Activated CD8-positive, alpha-beta memory T cell treated with anti-CD3 and anti-CD28 coated beads for 4 hours (primary cell): ENCODE measurements at regions not wholly inside any gene's neighbourhood (a gene's known extent, or its start where the extent isn't known, plus 50 kb on each side); places are given as distances from the start of the nearest gene placed in this dataset.

Experiments
- DNase-seq, 2 donors: peaks; one replicate each; pipeline ENCODE4 v3.0.0-alpha.2; 2020; ENCODE audit warnings: low read depth in 2 of 2

GRCh38 chr20:60244373-60245146, 286.3 kb downstream of the CDH26 start:
- DNase-seq = no peak

GRCh38 chr20:60246751-60247150, 288.5 kb downstream of the CDH26 start:
- DNase-seq = no peak

DNA sequence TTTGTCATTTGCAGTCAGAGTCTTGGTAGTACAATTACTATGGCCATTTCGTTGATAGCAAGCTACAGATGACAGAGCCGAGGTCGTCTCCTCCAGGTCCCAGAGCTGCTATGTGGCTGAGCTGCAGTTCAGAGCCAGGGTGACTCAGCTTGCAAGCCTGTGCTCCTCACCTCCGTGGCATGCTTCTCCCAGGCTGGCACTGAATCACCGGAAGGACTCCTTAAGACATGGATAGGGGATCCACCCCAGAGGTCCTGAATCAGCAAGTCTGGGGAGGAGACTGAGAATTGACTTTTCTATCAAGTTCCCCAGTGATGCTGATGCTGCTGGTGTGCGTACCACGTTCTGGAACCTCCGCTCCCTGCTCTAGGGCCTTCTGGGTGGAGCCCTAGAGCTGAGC, 291.2 kb downstream of the CDH26 start:
- no peak for DNase-seq

DNA sequence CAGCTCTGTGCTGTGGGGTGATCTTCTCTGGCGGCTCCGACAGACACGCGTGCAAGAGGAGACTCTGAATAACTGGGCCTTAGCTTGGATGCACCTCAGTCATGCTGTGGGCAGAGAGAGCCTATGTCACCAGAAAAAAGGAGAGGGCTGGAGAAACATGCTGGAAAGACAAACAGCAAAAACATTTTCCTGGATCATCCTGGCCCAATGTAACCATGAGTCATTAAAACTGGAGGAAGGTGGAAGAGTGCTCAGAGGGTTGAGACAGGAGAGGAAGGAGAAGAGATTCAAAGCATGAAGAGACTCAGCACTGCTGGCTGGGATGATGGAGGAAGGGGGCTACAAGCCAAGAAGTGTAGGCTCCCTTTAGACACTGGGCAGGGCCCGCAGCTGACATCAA, 292.0 kb downstream of the CDH26 start:
- no peak for DNase-seq

GRCh38 chr20:60252866-60253265, 294.6 kb downstream of the CDH26 start:
- no peak for DNase-seq

DNA sequence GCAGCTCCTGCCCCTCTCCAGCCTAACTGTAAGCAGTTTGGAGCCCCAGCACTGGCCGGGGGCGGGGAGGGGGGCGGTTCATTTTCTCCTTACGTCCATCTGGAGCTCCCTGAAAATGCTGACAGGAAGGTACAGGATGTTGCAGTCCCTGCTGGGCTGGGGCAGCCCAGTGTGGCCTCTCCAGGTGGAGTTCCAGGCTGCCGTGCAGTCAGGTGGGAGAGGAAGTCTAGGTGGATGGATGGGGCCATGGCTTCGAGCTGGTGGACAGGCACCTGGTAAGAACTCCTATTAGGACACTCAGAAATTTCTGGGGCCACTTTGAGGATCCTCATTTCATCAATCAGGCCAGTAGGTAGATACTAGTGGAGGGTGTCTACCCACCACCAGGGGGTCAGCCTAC, 295.2 kb downstream of the CDH26 start:
- DNase-seq = no peak

DNA sequence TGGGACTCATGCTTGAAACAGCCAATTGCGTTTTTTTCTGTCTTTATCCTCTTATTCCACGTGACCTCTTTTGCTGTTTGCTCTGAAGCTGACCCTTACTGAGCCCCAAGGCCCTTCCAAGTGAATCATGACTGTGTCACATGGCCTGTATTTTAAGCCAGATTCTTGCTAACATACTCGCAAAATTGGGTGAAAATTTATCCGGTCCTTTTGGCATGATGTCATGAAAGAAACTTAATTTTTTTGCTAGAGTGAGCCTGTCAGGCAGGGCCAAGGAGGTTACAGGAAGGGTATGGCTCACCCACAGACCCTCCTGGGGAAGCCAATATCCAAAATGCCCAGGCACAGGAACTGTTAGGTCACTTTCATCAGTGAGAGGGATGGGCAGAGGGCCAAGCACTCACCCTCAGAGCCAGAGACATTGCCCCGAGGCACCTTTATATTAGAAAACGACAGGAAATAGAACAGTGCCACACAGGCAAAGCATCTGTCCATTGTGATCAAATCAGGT, 296.7 kb downstream of the CDH26 start:
- DNase-seq = no peak

DNA sequence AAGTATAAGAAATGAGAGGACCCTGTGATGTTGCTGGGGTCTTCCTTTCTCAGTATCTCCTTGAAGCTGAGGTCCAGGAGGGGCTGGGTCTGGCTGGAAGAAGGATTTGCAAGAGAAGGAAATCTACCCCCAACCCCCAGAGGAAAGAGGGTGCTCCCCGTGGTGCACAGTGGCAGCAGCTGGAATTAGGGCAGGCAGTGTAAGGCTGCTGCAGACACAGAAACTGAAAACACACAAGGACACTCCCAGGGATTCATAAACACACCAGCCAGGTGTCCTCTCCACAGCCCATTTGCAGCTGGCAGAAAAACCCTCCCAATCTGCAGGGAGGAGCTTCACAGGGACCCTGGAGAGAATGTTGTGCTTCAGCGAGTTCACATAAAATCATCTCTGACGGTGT, 297.2 kb downstream of the CDH26 start:
- no peak for DNase-seq

- DNase-seq = no peak
These were observed 297.6 kb downstream of the CDH26 start for GRCh38 chr20:60255866-60256265.

- no peak for DNase-seq
These were observed 298.6 kb downstream of the CDH26 start for GRCh38 chr20:60256811-60257210.

GRCh38 chr20:60257671-60258070, 299.4 kb downstream of the CDH26 start:
- no peak for DNase-seq

DNA sequence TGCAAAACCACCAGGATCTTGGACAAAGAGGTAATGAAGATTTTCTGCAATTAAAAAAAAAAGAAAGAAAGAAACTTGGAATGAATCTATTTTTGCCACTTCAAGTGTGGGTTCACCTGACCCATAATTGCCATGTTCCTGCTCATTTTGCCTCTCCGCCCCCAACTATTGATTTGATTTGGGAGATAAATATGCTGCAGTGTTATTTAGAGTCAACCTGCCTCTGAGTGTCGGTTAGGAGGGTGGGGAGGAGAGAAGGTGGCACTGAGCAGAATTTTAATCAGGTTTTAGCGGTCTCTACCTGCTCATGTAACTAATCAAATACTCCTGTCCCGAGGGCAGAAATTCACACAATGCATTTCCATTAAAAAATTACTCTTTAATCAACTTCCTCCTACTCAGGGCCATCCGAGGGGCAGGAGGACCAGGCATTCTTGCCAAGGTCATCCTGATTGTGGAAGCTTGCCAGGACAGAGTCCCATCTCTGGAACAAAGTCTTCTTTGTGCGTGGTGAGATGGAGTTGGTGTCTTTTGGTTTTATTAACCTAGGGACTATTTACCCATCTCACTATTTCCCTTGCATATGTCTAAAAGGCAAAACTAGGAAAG, 300.1 kb downstream of the CDH26 start:
- no peak for DNase-seq

DNA sequence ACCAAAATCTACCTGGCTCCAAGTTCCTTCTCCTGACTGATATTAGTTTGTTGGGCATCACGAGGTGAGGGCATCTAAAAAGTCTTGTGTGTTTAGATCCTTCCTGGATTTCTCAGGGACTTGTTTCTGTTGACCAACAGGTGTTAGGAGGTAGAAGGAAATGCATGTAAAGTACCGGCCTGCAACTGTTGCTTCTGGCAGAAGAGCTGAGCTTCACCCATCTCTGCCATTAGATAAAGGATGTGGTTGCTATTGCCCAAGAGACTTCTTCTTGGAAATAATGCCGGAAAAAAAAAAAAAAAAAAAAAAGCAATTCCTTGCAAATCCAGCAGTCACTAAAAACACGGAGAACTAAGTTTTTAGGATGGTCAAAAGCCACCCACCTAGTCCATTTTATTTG, 303.1 kb downstream of the CDH26 start:
- no peak for DNase-seq

DNA sequence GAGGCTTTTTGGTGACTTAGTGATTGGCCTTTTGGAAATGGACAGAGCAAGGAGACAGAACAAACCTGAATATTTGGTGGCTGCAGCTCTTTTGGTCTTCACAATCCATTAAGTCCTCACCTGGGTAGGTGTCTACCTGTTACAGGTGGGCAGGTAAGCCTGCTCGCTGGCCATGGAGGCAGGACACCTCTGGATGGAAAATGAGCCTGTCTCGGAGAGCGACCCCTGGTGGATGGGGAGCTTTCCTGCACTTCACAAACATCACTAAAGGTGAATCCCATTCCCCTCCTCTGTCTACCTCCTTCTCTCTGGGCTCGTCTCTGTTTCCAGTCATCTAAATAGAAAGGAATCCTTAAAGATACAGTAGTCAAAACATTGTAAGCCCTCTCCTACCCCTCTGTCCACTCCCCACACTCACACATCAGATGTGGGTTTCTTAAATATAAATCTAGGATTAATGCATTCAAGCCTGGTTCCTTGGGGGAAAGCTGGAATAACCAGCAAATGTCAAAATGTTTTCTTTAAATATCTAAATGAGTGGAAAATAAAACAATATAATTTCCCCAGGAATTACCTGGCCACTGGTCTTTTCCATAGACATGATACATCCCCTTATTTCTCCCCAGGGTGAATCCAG, 304.9 kb downstream of the CDH26 start:
- peak; percentile 13 to 14 for DNase-seq

- DNase-seq = no peak
These were observed 305.8 kb downstream of the CDH26 start for GRCh38 chr20:60263725-60264709.

GRCh38 chr20:60266177-60266823, 308.1 kb downstream of the CDH26 start:
- DNase-seq = no peak

GRCh38 chr20:60268491-60268890, 310.3 kb downstream of the CDH26 start:
- DNase-seq = no peak

GRCh38 chr20:60269573-60270162, 311.4 kb downstream of the CDH26 start:
- no peak for DNase-seq

GRCh38 chr20:60270341-60270740, 312.1 kb downstream of the CDH26 start:
- DNase-seq = no peak

DNA sequence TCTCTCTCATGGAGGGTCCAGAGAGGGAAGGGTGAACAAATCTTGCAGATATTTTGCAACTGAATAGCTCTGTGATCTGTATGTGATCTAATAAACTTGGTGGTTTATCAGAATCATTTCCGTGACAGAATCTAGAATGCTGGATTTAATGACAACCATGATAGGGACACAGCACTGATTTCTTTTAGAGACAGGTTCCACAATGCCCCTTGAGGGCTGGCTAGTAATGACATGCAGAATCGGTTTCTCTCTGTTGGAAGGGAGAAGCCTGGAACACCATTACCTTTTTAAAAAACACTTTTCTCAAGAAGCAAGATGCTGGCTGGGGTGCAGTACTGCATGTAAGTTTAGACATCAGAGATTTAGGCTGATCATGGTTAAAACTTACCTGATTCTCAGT, 313.4 kb downstream of the CDH26 start:
- DNase-seq = no peak

DNA sequence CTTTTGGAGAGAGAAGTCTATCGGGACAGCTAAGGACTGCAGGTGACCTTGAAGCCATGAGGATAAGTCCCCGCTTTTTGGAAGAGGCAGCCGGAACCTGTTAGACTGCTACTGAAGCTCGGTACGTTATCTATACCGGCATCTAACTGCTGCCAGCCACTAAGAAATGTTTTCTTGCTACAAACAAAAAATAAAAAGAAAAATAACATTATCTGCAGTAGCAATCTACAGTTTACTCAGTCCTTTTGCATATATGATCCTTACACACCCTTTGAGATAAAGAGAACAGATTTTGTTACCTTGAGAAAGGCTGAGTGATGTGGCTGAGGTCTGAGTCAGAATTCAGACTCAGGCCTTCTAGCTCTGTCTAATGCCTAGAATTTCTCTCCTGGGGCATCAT, 314.6 kb downstream of the CDH26 start:
- no peak for DNase-seq
